HL-60/S4 treated with phorbol 12-myristate 13-acetate at 8.2 ng/mL for 4 days and 3 days (cell line): ENCODE measurements at regions not wholly inside any gene's neighbourhood (a gene's known extent, or its start where the extent isn't known, plus 50 kb on each side); places are given as distances from the start of the nearest gene placed in this dataset.

Experiments
- in situ Hi-C: fragments of 300-500 bp; cut with MboI; formaldehyde crosslinking; loops from 2 replicates; pipeline ENCODE4 v1.15.0; 2022; ENCODE audit warnings: low sequenced_read_pairs

DNA sequence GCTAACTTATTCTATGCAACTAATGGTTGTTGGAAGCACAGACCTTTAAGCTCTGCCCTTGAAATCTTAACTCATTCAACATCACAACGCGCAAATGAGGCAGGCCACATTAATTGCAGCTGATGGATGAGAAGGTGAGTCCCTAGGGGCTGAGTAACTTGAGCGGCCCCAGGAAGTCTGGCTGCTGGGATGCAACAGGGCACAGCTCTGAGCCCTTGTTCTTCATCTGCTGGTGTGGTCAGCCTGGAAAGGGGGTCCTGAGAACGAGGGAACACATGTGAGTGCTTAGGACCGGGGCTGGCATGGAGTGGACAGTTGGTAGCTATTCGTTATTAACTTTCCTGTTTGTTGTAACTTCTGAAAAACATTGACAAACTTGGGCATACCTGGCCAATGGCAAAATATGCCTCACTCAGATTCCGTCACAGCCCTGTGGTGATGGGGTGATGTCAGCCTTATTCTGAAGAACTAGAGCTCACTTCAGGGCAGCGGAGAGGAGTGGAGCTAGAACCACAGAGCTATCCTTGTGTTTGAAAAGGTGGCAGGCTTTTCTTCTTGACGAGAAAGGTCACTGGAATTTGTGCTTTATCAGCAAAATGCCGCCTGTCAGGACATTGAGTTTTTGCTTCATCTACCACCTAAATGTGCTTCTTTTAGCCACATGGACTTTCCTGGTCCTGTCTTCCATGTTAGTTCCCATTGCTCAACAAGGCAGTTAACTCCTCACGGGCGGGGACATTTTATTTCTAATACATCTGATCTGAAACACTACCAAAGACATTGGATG lies 145.9 kb upstream of the FHL2 start:
- in situ Hi-C loops: loop anchor here (25.0 kb wide), 1 partner anchor 182 kb away; no protein-coding TSS in a partner anchor

- in situ Hi-C loops: loop anchor here (25.0 kb wide), 1 partner anchor 179 kb away; no protein-coding TSS in a partner anchor
Observed at GRCh38 chr2:105541189-105542050, 142.6 kb upstream of the FHL2 start.

- in situ Hi-C loops: loop anchor here (25.0 kb wide), 1 partner anchor 178 kb away; no protein-coding TSS in a partner anchor
Observed at GRCh38 chr2:105540642-105541041, 141.8 kb upstream of the FHL2 start.

- in situ Hi-C loops: loop anchor here (25.0 kb wide), 1 partner anchor 177 kb away; no protein-coding TSS in a partner anchor
Observed at GRCh38 chr2:105539331-105539730, 140.5 kb upstream of the FHL2 start.

- in situ Hi-C loops: loop anchor here (25.0 kb wide), 1 partner anchor 177 kb away; no protein-coding TSS in a partner anchor
Observed at GRCh38 chr2:105538840-105539239, 140.0 kb upstream of the FHL2 start.

GRCh38 chr2:105537920-105538319 lies 139.1 kb upstream of the FHL2 start:
- in situ Hi-C loops: loop anchor here (25.0 kb wide), 1 partner anchor 176 kb away; no protein-coding TSS in a partner anchor

- in situ Hi-C loops: loop anchor here (25.0 kb wide), 1 partner anchor 175 kb away; no protein-coding TSS in a partner anchor
Observed at GRCh38 chr2:105537466-105537865, 138.6 kb upstream of the FHL2 start.

DNA sequence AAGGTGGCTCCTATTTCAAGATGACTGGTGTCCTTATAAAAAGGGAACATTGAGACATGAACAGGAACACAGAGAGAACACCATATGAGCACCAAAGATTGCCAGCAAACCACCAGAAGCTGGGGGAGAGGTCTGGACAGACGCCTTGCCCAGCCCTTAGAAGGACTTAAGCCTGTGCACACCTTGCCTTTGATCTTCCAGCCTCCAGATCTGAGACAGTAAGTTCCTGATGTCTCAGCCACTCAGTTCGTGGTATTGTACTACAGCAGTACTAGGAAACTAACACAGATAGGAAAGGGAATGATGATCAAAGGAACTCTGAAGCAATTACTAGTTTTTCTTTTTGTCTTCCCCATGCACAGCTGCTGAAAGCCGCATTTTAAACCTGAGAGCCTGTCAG lies 137.3 kb upstream of the FHL2 start:
- in situ Hi-C loops: loop anchor here (25.0 kb wide), 1 partner anchor 174 kb away; no protein-coding TSS in a partner anchor

- in situ Hi-C loops: loop anchor here (25.0 kb wide), 1 partner anchor 167 kb away; no protein-coding TSS in a partner anchor
Observed at GRCh38 chr2:105529258-105529657, 130.4 kb upstream of the FHL2 start.

GRCh38 chr2:105526000-105526925 lies 127.4 kb upstream of the FHL2 start:
- in situ Hi-C loops: loop anchor here (25.0 kb wide), 1 partner anchor 164 kb away; no protein-coding TSS in a partner anchor

- in situ Hi-C loops: loop anchor here (25.0 kb wide), 1 partner anchor 163 kb away; no protein-coding TSS in a partner anchor
Observed at GRCh38 chr2:105525201-105525600, 126.3 kb upstream of the FHL2 start.

- in situ Hi-C loops: no loop called here
Observed at GRCh38 chr2:105522645-105523044, 123.8 kb upstream of the FHL2 start.

GRCh38 chr2:105521616-105522015 lies 122.8 kb upstream of the FHL2 start:
- in situ Hi-C loops: no loop called here

DNA sequence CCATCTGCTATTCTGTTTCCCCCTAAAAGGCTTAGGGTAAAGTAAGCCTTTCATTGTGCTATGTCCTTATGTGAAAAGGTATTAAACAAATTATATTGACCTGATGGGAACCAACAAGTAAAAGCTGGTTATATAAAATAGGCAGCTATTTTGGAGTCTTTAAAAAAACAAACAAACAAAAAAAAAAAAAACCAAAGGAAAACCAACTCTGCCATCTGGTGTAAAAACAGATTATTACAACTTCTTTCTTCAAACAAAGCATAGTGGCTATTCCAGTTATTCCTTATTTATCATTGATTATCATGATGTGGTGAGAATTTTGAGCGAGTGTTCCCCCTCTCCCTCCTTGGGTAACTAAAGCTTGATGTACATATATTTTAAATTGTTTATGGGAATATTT lies 122.3 kb upstream of the FHL2 start:
- in situ Hi-C loops: no loop called here

- in situ Hi-C loops: no loop called here
Observed at GRCh38 chr2:105519516-105519915, 120.7 kb upstream of the FHL2 start.

- in situ Hi-C loops: no loop called here
Observed at GRCh38 chr2:105518897-105519296, 120.0 kb upstream of the FHL2 start.

DNA sequence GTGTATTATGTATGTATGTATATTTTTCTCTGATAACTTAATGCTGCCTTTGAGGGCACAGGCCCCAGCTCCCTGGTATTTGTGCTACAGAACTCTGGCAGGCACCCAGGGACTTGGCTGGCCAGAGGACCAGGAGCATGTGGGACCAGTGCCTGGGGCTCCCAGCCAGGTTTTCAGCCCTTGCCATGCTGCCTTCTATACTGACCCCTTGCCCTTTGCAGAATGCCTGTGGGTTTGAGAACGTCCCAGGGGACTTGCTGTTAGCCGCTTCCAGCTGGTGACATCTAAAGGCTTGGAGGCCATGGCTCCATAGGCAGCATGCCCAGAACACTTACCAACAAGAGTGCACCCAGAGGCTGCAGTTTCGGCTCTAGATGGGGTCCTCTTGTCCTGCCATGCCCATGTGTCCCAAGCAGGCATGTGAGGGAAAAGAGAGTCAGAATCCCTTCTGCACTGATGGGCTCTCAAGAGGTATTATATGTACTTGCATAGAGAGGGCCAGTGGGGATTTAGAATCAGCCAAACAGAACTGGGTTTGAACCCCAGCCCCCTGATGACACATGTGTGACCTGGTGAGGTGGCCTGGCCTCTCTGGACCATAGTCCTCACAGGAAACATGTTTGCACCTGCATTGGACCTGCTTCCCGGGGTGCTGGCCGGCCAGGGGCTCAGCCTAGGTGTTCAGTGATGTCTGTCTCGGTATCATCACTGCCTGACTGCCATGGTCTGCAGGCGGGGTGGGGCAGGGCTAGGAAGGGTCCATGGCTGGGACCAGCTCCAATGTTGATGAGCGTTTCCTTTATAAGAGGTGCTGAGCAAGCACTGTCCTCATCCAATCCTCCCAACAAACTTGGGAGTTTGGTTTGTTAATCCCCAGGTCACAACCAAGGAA lies 119.2 kb upstream of the FHL2 start:
- in situ Hi-C loops: no loop called here

DNA sequence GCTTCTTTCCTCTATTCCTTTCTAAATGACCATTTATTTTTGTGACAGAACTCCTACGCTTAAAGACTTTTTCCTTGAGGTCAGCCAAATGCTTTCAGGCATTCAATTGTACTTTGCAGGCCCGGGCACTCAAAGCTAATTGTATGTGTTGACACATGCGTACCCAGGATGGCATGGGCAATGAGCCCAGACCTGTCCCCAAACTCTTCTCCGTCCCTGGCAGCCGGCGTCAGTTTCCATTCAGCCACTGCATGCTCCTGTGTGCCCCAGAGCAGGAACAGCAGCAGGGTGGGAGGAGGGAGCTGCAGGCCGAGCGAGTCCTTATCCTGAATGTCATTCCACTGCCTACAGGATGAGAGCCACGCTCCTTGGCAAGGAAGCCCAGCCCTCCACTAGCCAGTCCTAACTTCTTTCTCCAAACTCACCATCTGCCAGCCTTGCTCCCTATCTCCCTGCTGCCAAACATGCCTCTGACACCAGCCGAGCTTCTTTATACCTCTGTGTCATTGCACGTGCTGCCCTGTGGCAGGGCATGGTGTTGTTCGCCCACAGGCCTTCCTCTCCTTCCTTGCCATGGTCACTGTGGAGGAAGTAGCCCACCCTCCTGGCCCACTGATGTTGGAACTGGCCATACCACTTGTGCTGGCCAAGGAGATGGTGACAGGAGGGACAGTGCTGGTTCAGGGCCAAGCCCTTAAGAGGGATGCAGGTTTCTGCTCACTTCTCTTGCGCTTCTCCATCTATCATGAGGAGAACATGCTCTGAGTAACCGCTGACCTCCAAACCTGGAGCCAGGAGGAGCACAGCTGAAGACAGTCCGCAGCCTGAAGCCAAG lies 116.9 kb upstream of the FHL2 start:
- in situ Hi-C loops: no loop called here
